ENCODE measurements at regions not wholly inside any gene's neighbourhood (a gene's known extent, or its start where the extent isn't known, plus 50 kb on each side); places are given as distances from the start of the nearest gene placed in this dataset.

DNA sequence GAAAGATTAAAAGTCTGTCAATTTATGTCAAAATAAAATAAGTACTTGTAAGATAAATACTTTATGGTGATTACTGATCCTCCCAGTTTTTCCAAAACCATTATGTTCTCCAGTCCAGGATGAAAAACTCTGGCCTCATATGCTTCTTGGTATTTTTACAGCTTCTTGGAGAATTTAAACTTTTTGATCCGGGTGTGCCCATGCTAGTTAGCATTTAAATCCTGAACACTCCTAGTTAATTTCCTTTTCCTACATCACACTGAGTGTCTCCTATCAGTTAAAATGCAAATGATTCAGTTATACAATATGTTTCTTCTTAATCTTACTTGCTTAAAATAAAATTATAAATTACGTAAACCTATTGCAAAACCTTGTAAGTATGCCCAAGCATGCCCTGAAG, 499.9 kb upstream of the SLITRK6 start:
- TF ChIP-seq EZH2 (IDR thresholded peaks at IDR 0.05) (no peak), POLR2AphosphoS5 (IDR thresholded peaks at IDR 0.05; ENCODE audit: borderline replicate concordance, low read depth, low read length) (no peak), FOXP2 (optimal IDR thresholded peaks at IDR 0.05; ENCODE audit: control extremely low read depth, extremely low read length, insufficient read depth) (no peak)

All from SK-N-MC (cell line).